ENCODE measurements at regions not wholly inside any gene's neighbourhood (a gene's known extent, or its start where the extent isn't known, plus 50 kb on each side); places are given as distances from the start of the nearest gene placed in this dataset.

GRCh38 chr3:178397202-178397601 is 139.0 kb upstream of the KCNMB2 start:
- no peak for DNase-seq (ENCODE audit: low spot score)

- DNase-seq (ENCODE audit: low spot score) = no peak
Measured at GRCh38 chr3:178397836-178398235, 138.4 kb upstream of the KCNMB2 start.

GRCh38 chr3:178404961-178405360 is 131.3 kb upstream of the KCNMB2 start:
- DNase-seq (ENCODE audit: low spot score) = no peak

GRCh38 chr3:178405531-178405930 is 130.7 kb upstream of the KCNMB2 start:
- DNase-seq (ENCODE audit: low spot score) = no peak

GRCh38 chr3:178406206-178406605 is 130.0 kb upstream of the KCNMB2 start:
- no peak for DNase-seq (ENCODE audit: low spot score)

GRCh38 chr3:178415384-178415783 is 120.9 kb upstream of the KCNMB2 start:
- DNase-seq (ENCODE audit: low spot score) = no peak

GRCh38 chr3:178417736-178418135 is 118.5 kb upstream of the KCNMB2 start:
- no peak for DNase-seq (ENCODE audit: low spot score)

GRCh38 chr3:178419071-178419470 is 117.2 kb upstream of the KCNMB2 start:
- DNase-seq (ENCODE audit: low spot score) = no peak

- DNase-seq (ENCODE audit: low spot score) = no peak
Measured at GRCh38 chr3:178420033-178420432, 116.2 kb upstream of the KCNMB2 start.

- no peak for DNase-seq (ENCODE audit: low spot score)
Measured at GRCh38 chr3:178421069-178421468, 115.2 kb upstream of the KCNMB2 start.

GRCh38 chr3:178422406-178422805 is 113.8 kb upstream of the KCNMB2 start:
- no peak for DNase-seq (ENCODE audit: low spot score)

- DNase-seq (ENCODE audit: low spot score) = no peak
Measured at GRCh38 chr3:178428037-178428436, 108.2 kb upstream of the KCNMB2 start.

- no peak for DNase-seq (ENCODE audit: low spot score)
Measured at GRCh38 chr3:178434206-178434805, 101.9 kb upstream of the KCNMB2 start.

GRCh38 chr3:178435575-178435974 is 100.7 kb upstream of the KCNMB2 start:
- no peak for DNase-seq (ENCODE audit: low spot score)

GRCh38 chr3:178436773-178437172 is 99.5 kb upstream of the KCNMB2 start:
- DNase-seq (ENCODE audit: low spot score) = no peak

- DNase-seq (ENCODE audit: low spot score) = no peak
Measured at GRCh38 chr3:178437236-178437635, 99.0 kb upstream of the KCNMB2 start.

GRCh38 chr3:178439504-178439903 is 96.7 kb upstream of the KCNMB2 start:
- DNase-seq (ENCODE audit: low spot score) = no peak

GRCh38 chr3:178440043-178440442 is 96.2 kb upstream of the KCNMB2 start:
- DNase-seq (ENCODE audit: low spot score) = no peak

- DNase-seq (ENCODE audit: low spot score) = no peak
Measured at GRCh38 chr3:178443634-178444033, 92.6 kb upstream of the KCNMB2 start.

- no peak for DNase-seq (ENCODE audit: low spot score)
Measured at GRCh38 chr3:178445139-178445538, 91.1 kb upstream of the KCNMB2 start.

- no peak for DNase-seq (ENCODE audit: low spot score)
Measured at GRCh38 chr3:178446059-178446458, 90.2 kb upstream of the KCNMB2 start.

- no peak for DNase-seq (ENCODE audit: low spot score)
Measured at GRCh38 chr3:178450476-178450875, 85.8 kb upstream of the KCNMB2 start.

- no peak for DNase-seq (ENCODE audit: low spot score)
Measured at GRCh38 chr3:178451799-178452198, 84.4 kb upstream of the KCNMB2 start.

- DNase-seq (ENCODE audit: low spot score) = peak; percentile 78
Measured at GRCh38 chr3:178454726-178455125, 81.5 kb upstream of the KCNMB2 start.

GRCh38 chr3:178455226-178455625 is 81.0 kb upstream of the KCNMB2 start:
- no peak for DNase-seq (ENCODE audit: low spot score)

Measured in left forelimb (tissue), 1 donor.